SK-N-MC (cell line): ENCODE measurements at regions not wholly inside any gene's neighbourhood (a gene's known extent, or its start where the extent isn't known, plus 50 kb on each side); places are given as distances from the start of the nearest gene placed in this dataset.

Experiments used
- EZH2 ChIP-seq: fragments of 200-600 bp; sonication (generic); IDR thresholded peaks from one replicate; pipeline ENCODE4 v1.6.1; 2017; ENCODE audit warnings: antibody characterized with exemption
- FOXP2 ChIP-seq: optimal IDR thresholded peaks from 2 replicates; pipeline ENCODE3; 2011; ENCODE audit warnings: mild to moderate bottlenecking, moderate library complexity; ENCODE audit not compliant: insufficient read depth; ENCODE audit errors: extremely low read length, control extremely low read depth

DNA sequence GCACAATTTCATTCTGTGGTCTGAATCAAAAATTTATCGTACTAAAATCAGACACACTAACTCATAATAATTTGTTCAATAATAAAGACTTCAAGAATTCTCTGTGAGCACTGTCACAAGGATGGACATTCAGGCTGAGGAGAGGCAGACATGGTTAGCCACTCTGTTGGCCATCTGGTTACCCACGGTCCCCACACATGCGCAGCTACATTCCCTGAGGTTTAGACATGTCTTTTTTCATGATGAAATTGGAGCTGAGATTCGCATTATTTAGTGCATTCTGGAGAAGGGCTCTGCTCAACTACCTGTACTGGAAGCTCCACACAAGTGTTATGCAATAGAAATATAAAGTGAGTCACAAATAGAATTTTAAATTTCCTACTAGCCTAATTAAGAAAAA lies 156.9 kb downstream of the SUCNR1 start:
- no peak for TF ChIP-seq EZH2
- no peak for TF ChIP-seq FOXP2
